NCI-H128 (cell line): ENCODE measurements at regions not wholly inside any gene's neighbourhood (a gene's known extent, or its start where the extent isn't known, plus 50 kb on each side); places are given as distances from the start of the nearest gene placed in this dataset.
"Not testable (repeated sequence)": the region's sequence is repeated elsewhere in the genome, so short reads cannot be mapped to it uniquely, and the experiment has no call there.

ENCODE experiments used
- DNase-seq: peaks from one replicate; lab custom pipeline; 2025; ENCODE audit not compliant: unreplicated experiment; lab: John Stamatoyannopoulos, UW

DNA sequence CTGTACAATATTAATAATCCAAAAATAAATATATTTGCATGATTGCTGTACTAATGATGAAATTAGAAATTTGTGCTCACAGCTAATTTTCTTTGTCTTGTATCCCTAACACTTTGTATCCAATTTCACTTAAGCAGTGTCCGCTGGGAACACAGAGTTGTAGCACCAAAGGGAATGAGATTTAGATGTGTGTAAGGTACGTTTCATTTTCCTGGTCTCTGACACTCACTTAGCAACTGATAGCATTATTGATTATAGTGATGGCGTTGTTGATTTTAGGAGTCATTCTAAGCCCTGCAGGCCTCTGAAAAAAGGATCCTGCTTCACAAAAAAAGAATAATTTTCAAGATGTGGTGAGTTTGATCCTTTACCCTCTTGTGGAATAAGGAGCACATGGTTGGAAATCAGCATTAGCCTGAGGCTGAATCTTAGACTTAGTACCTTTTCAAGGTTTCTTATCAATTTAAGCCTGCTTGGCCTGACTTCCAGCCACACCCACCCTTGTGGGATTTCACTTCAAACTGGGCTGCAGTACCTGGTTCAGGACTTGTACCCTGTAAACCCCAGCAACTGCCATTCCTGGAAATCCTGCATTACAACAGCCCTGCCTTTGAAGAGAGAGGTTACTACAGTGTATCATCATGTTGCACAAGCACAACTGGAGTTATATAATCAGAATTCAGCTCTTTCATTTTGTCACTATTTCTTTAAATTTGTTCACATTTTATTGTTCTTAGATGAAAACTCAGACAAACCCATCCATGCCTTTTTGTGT lies 116.2 kb downstream of the RND3 start:
- no peak for DNase-seq

- no peak for DNase-seq
Observed at GRCh38 chr2:150370561-150370960, 116.9 kb downstream of the RND3 start.

GRCh38 chr2:150369862-150370261 lies 117.6 kb downstream of the RND3 start:
- no peak for DNase-seq

- no peak for DNase-seq
Observed at GRCh38 chr2:150358468-150358807, 129.0 kb downstream of the RND3 start.

DNA sequence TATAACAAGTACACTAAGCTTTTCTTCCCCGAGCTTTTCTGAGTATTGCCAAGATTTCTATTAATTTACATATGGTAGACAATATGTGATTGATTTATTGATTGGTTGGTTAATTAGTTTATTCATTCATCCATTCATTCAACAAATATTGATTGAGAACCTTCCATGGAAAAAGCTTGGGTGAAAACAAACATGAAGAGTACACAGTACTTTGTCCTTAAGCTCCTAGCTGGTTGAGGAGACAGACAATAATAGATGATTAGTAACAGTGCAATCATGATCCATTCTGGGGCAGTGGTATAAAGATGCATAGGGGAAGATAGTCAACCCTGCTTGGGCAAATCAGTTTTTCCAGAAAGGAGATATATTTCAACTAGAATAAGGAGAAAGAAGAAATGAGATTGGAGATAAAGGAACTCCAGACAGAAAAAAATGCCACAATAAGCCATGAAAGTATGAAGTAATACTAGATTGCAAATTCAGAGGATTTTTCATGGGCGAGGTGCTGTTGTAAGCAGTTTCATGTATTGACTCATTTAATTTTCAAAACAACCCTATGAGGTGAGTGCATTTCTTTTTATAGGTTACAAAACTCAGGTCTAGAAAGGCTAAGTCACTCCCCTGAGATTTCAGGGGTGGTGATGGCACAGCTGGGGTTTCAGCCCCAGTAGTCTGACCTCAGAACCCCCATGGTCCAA lies 129.5 kb downstream of the RND3 start:
- no peak for DNase-seq

- DNase-seq: no peak
Observed at GRCh38 chr2:150355440-150355839, 132.0 kb downstream of the RND3 start.

DNA sequence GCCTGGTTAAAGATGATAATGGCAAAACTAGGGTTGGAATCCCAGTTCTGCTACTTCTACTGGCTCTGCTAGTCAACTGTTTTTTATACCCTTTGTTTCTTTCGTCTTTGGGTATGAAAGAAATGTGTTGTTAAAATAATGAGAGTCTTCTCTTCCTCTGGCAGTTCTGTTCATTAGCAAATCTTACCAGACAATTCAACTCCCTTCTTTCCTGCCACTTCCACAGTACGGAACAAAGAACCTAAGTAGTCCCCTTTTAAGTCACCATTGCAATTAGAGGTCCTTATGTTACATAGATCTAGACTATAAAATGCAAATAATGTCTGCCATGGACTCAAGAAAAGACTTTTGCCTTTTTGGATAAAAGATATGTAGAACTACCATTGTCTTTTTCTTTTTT lies 134.1 kb downstream of the RND3 start:
- no peak for DNase-seq

DNA sequence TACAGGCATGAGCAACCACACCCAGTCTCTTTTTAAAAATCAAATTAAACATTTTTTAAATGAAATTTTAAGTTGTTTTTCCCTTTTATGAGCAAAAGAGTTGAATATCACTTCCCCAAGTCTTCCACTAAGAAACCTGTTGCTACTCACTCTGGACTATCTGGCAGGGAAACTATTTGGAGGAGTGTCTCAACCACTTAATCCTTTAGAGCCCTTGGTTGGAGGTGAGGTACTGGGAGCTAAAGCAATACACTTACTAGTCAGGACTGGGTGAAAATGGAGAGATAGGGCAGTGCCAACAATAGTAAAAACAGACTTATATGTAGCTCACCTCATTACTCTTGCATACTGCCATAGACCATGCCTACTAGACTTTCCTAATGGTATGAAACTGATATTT lies 135.5 kb downstream of the RND3 start:
- no peak for DNase-seq

GRCh38 chr2:150350500-150350899 lies 137.0 kb downstream of the RND3 start:
- no peak for DNase-seq

- DNase-seq: no peak
Observed at GRCh38 chr2:150346806-150347205, 140.7 kb downstream of the RND3 start.

GRCh38 chr2:150341982-150342680 lies 145.3 kb downstream of the RND3 start:
- no peak for DNase-seq

GRCh38 chr2:150339951-150340350 lies 147.5 kb downstream of the RND3 start:
- DNase-seq: no peak

- no peak for DNase-seq
Observed at GRCh38 chr2:150339282-150339681, 148.2 kb downstream of the RND3 start.

DNA sequence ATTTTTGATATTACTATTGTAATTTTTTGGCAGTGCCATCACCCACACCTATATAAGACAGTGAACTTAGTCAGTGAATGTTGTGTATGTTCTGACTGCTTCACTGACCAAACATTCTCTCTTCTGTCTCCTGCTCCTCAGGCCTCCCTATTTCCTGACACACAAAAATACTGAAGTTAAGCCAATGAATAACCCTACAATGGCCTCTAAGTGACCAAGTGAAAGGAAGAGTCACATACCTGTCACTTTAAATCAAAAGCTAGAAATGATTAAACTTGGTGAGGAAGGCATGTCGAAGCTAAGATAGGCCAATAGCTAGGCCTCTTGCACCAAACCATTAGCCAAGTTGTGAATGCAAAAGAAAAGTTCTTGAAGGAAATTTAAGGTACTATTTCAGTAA lies 151.9 kb downstream of the RND3 start:
- no peak for DNase-seq

- DNase-seq: no peak
Observed at GRCh38 chr2:150332383-150332782, 155.1 kb downstream of the RND3 start.

GRCh38 chr2:150327564-150328489 lies 159.6 kb downstream of the RND3 start:
- no peak for DNase-seq

- no peak for DNase-seq
Observed at GRCh38 chr2:150325656-150326314, 161.7 kb downstream of the RND3 start.

DNA sequence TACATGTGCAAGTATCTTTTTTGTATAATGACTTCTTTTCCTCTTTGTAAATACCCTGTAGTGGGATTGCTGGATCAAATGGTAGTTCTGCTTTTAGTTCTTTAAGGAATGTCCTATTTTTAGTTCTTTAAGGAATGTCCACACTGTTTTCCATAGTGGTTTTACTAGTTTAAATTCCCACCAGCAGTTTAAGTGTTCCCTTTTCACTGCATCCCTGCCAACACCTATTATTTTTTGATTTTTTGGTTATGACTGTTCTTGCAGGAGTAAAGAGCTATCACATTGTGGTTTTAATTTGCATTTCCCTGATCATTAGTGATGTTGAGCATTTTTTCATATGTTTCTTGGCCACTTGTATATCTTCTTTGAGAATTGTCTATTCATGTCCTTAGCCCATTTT lies 164.4 kb downstream of the RND3 start:
- DNase-seq: not testable (repeated sequence)

GRCh38 chr2:150320608-150321007 lies 166.9 kb downstream of the RND3 start:
- no peak for DNase-seq
